ENCODE measurements at regions not wholly inside any gene's neighbourhood (a gene's known extent, or its start where the extent isn't known, plus 50 kb on each side); places are given as distances from the start of the nearest gene placed in this dataset.
"Not testable (repeated sequence)": the region's sequence is repeated elsewhere in the genome, so short reads cannot be mapped to it uniquely, and the experiment has no call there.

DNA sequence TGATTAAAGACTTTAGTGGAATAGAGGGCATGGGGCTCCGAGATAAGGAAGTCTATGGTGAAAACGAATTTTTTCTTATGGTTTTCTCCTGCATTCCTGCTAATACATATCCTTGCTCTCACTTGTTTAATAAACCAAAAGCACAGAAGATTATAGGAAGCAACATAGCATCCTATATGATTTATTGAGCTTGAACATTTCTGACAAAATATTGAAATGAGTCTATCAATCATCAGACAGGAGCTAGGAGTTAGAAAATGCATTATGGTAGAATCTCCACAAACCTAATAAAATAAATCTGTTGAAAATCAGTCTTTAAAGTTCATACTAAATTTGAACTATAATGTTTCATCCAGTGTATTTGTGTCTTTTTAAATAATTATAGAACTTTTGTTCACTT lies 554.6 kb upstream of the RGMB start:
- H3K27ac ChIP-seq (ENCODE audit: low read depth in 1 of 2, low read length in 2 of 2) = no peak overlapping the region
- no peaks in the 10 kb centered on the region for H3K27me3 ChIP-seq (ENCODE audit: control insufficient read depth in 1 of 2, insufficient read depth in 2 of 2, low read length in 1 of 2)
- H3K9me3 ChIP-seq (ENCODE audit: control insufficient read depth, low read length) = no peaks in the 10 kb centered on the region
- no peaks in the 10 kb centered on the region for H3K36me3 ChIP-seq (ENCODE audit: control insufficient read depth in 1 of 2, insufficient read depth in 2 of 2, low read length in 1 of 2)
- no peak for ATAC-seq (ENCODE audit: low FRiP score)
- WGBS, 2 donors = 55 to 63% methylated on average over 2 of the region's 2 CpGs
- no peaks in the 10 kb centered on the region for H3K4me1 ChIP-seq (ENCODE audit: control insufficient read depth in 1 of 2, insufficient read depth in 2 of 2, low read length in 2 of 2)
- intact Hi-C loops (cut with DNase I) = no loop called here
- DNase-seq = no peak
- H3K4me3 ChIP-seq (ENCODE audit: low read length in 2 of 2) = no peak overlapping the region

DNA sequence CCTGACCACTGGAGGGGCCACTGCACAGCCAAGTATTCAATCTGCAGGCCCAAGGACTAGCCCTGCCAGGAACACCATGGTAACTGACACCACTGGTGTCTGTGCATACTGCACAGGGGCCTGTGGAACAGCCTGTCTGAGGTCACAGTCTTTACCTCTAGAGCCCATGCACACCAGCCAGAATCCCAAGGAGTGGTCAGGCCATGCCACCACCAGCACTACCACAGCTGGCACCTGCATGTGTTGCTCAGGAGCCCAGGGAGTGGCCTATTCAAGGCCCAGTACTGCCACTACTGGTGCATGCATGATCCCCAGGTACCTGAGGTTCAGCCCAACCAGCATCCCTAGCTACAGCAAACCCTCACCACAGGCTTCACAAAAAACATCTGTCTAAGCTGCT lies 546.0 kb upstream of the RGMB start:
- intact Hi-C loops (cut with DNase I) = no loop called here

DNA sequence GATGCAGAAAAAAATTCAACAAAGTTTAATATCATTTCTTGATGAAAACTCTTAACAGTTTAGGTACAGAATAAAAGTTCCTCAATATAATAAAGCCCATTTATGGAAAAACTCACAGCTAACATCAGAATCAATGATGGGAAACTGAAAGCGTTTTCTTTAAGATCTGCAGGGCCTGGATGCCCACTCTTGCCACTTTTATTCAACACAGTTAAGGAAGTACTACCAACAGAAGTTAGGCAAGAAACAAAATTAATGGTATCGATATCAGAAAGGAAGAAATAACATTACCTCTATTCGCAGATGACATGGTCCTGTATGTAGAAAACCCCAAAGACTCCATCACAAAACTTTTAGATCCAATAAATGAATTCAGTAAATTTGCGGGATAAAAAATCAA lies 542.4 kb upstream of the RGMB start:
- intact Hi-C loops (cut with DNase I) = no loop called here
- Histone ChIP-seq H3K4me1 (ENCODE audit: control insufficient read depth in 1 of 2, insufficient read depth in 2 of 2, low read length in 2 of 2) (no peaks in the 10 kb centered on the region), H3K27me3 (ENCODE audit: control insufficient read depth in 1 of 2, insufficient read depth in 2 of 2, low read length in 1 of 2) (no peaks in the 10 kb centered on the region), H3K9me3 (ENCODE audit: control insufficient read depth, low read length) (peaks cover 5% of the 10 kb centered on the region), H3K36me3 (ENCODE audit: control insufficient read depth in 1 of 2, insufficient read depth in 2 of 2, low read length in 1 of 2) (no peaks in the 10 kb centered on the region), H3K27ac (ENCODE audit: low read depth in 1 of 2, low read length in 2 of 2) (no peak overlapping the region), H3K4me3 (ENCODE audit: low read length in 2 of 2) (no peak overlapping the region)
- 75 to 87% methylated on average over 4 of the region's 4 CpGs for WGBS, 2 donors
- no peak for DNase-seq
- no peak for ATAC-seq (ENCODE audit: low FRiP score)

More for the DNA sequence above, 546.0 kb upstream of the RGMB start:
- Histone ChIP-seq H3K36me3 (ENCODE audit: control insufficient read depth in 1 of 2, insufficient read depth in 2 of 2, low read length in 1 of 2) (no peaks in the 10 kb centered on the region), H3K4me3 (ENCODE audit: low read length in 2 of 2) (no peak overlapping the region), H3K27ac (ENCODE audit: low read depth in 1 of 2, low read length in 2 of 2) (no peak overlapping the region), H3K9me3 (ENCODE audit: control insufficient read depth, low read length) (peaks cover 5% of the 10 kb centered on the region), H3K4me1 (ENCODE audit: control insufficient read depth in 1 of 2, insufficient read depth in 2 of 2, low read length in 2 of 2) (no peaks in the 10 kb centered on the region), H3K27me3 (ENCODE audit: control insufficient read depth in 1 of 2, insufficient read depth in 2 of 2, low read length in 1 of 2) (no peaks in the 10 kb centered on the region)
- DNase-seq = no peak
- ATAC-seq (ENCODE audit: low FRiP score) = peak; percentile 54

DNA sequence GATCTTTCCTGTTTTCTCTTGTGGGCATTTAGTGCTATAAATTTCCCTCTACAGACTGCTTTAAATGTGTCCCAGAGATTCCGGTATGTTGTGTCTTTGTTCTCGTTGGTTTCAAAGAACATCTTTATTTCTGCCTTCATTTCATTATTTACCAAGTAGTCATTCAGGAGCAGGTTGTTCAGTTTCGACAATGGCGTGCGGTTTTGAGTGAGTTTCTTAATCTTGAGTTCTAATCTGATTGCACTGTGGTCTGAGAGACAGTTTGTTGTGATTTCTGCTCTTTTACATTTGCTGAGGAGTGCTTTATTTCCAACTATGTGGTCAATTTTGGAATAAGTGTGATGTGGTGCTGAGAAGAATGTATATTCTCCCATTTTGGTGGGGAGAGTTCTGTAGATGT lies 535.7 kb upstream of the RGMB start:
- H3K4me3 ChIP-seq (ENCODE audit: low read length in 2 of 2); H3K9me3 ChIP-seq (ENCODE audit: control insufficient read depth, low read length); H3K27ac ChIP-seq (ENCODE audit: low read depth in 1 of 2, low read length in 2 of 2); intact Hi-C loops (cut with DNase I); H3K27me3 ChIP-seq (ENCODE audit: control insufficient read depth in 1 of 2, insufficient read depth in 2 of 2, low read length in 1 of 2); H3K4me1 ChIP-seq (ENCODE audit: control insufficient read depth in 1 of 2, insufficient read depth in 2 of 2, low read length in 2 of 2); H3K36me3 ChIP-seq (ENCODE audit: control insufficient read depth in 1 of 2, insufficient read depth in 2 of 2, low read length in 1 of 2); ATAC-seq (ENCODE audit: low FRiP score); DNase-seq: not testable (repeated sequence)
- 73 to 86% methylated on average over 5 of the region's 5 CpGs for WGBS, 2 donors

DNA sequence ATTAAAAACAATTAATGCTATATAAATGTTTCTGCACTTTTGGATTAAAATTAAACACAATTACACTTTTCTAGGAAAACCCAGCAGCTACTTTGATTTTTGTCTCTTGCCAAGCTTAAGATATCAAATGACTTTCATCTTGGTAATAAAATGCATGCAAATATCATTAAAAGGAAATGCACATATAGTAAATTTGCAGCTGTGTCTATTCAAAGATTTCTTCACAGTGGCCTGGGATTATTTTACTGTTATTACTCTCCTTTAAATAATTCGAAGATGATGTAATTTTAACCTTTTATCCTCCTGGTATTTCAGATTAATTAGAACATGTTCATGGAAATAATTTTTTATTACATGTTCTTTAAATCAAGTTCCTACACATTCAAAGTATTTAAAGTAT lies 529.5 kb upstream of the RGMB start:
- 63 to 67% methylated on average over 1 of the region's 1 CpG for WGBS, 2 donors
- no peaks in the 10 kb centered on the region for H3K4me1 ChIP-seq (ENCODE audit: control insufficient read depth in 1 of 2, insufficient read depth in 2 of 2, low read length in 2 of 2)
- H3K27me3 ChIP-seq (ENCODE audit: control insufficient read depth in 1 of 2, insufficient read depth in 2 of 2, low read length in 1 of 2) = no peaks in the 10 kb centered on the region
- intact Hi-C loops (cut with DNase I) = no loop called here
- H3K27ac ChIP-seq (ENCODE audit: low read depth in 1 of 2, low read length in 2 of 2) = no peak overlapping the region
- no peaks in the 10 kb centered on the region for H3K36me3 ChIP-seq (ENCODE audit: control insufficient read depth in 1 of 2, insufficient read depth in 2 of 2, low read length in 1 of 2)
- DNase-seq (no peak), ATAC-seq (ENCODE audit: low FRiP score) (no peak)
- no peak overlapping the region for H3K4me3 ChIP-seq (ENCODE audit: low read length in 2 of 2)
- no peaks in the 10 kb centered on the region for H3K9me3 ChIP-seq (ENCODE audit: control insufficient read depth, low read length)

DNA sequence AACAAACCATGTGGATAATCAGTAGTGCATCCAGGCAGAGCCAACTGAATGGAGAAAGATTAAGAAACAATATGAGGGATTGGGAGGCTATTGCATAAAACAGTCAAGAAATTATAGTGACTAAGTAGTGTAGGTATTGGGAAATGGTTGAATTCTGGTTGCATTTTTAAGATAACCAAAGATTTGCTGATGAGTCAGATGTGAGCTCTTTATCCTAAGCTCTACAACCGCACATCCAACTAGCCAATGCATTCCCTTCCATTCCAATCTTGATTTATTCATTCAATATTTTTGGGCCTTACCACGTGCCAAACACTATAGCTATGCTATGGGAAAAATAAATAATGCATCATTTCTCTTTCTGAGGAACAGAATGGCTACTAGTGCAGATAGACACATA lies 524.5 kb upstream of the RGMB start:
- Histone ChIP-seq H3K4me1 (ENCODE audit: control insufficient read depth in 1 of 2, insufficient read depth in 2 of 2, low read length in 2 of 2) (no peaks in the 10 kb centered on the region), H3K36me3 (ENCODE audit: control insufficient read depth in 1 of 2, insufficient read depth in 2 of 2, low read length in 1 of 2) (no peaks in the 10 kb centered on the region), H3K27ac (ENCODE audit: low read depth in 1 of 2, low read length in 2 of 2) (no peak overlapping the region), H3K27me3 (ENCODE audit: control insufficient read depth in 1 of 2, insufficient read depth in 2 of 2, low read length in 1 of 2) (no peaks in the 10 kb centered on the region), H3K9me3 (ENCODE audit: control insufficient read depth, low read length) (no peaks in the 10 kb centered on the region), H3K4me3 (ENCODE audit: low read length in 2 of 2) (no peak overlapping the region)
- no peak for DNase-seq
- 50 to 54% methylated on average over 2 of the region's 2 CpGs for WGBS, 2 donors
- intact Hi-C loops (cut with DNase I) = no loop called here
- no peak for ATAC-seq (ENCODE audit: low FRiP score)

DNA sequence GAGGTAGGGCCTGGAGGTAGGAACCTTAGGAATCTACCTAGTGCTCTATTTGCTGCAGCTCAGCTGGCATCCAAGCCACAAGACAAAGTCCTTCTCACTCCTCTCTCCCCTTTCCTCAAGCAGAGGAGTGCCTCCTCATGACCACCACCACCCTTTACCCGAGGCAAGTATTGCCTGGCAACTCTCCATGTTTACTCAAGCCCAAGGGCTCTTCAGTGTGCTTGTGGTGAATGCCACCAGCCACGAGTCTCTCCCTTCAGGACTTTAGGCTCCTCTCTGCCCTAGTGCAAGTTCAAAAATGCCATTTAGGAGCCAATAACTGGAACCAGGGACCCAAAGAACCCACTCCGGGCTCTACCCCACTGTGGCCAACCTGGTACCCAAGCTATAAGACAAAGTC lies 514.5 kb upstream of the RGMB start:
- DNase-seq (no peak), ATAC-seq (ENCODE audit: low FRiP score) (peak; percentile 29)
- intact Hi-C loops (cut with DNase I) = no loop called here
- peaks cover 2% of the 10 kb centered on the region for H3K9me3 ChIP-seq (ENCODE audit: control insufficient read depth, low read length)
- no peak overlapping the region for H3K4me3 ChIP-seq (ENCODE audit: low read length in 2 of 2)
- H3K4me1 ChIP-seq (ENCODE audit: control insufficient read depth in 1 of 2, insufficient read depth in 2 of 2, low read length in 2 of 2) = no peaks in the 10 kb centered on the region
- no peak overlapping the region for H3K27ac ChIP-seq (ENCODE audit: low read depth in 1 of 2, low read length in 2 of 2)
- WGBS, 2 donors = 67 to 71% methylated on average over 3 of the region's 3 CpGs
- H3K27me3 ChIP-seq (ENCODE audit: control insufficient read depth in 1 of 2, insufficient read depth in 2 of 2, low read length in 1 of 2) = no peaks in the 10 kb centered on the region
- H3K36me3 ChIP-seq (ENCODE audit: control insufficient read depth in 1 of 2, insufficient read depth in 2 of 2, low read length in 1 of 2) = no peaks in the 10 kb centered on the region

DNA sequence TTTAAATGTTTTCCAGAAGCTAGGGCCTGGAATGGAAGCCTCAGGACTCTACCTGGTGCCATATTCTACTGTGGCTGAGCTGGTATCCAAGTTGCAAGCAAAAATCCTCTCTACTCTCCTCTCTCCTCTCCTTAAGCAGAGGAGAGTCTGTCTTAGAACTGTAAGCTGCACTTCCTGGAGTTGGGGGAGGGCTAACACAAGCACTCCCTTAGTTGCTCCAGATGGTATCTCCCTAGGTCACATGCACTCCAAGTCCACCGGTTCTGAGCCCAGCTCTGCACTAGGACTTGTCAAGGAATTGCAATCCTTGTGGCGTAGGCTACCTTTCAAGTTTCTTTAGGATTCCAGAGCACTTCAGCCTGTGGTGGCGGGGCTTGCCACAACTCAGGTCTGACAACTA lies 513.9 kb upstream of the RGMB start:
- DNase-seq (no peak), ATAC-seq (ENCODE audit: low FRiP score) (peak; percentile 19)
- no peaks in the 10 kb centered on the region for H3K36me3 ChIP-seq (ENCODE audit: control insufficient read depth in 1 of 2, insufficient read depth in 2 of 2, low read length in 1 of 2)
- no peak overlapping the region for H3K4me3 ChIP-seq (ENCODE audit: low read length in 2 of 2)
- H3K4me1 ChIP-seq (ENCODE audit: control insufficient read depth in 1 of 2, insufficient read depth in 2 of 2, low read length in 2 of 2) = no peaks in the 10 kb centered on the region
- WGBS, 2 donors = 81 to 82% methylated on average over 3 of the region's 3 CpGs
- no peaks in the 10 kb centered on the region for H3K27me3 ChIP-seq (ENCODE audit: control insufficient read depth in 1 of 2, insufficient read depth in 2 of 2, low read length in 1 of 2)
- peaks cover 2% of the 10 kb centered on the region for H3K9me3 ChIP-seq (ENCODE audit: control insufficient read depth, low read length)
- intact Hi-C loops (cut with DNase I) = no loop called here
- H3K27ac ChIP-seq (ENCODE audit: low read depth in 1 of 2, low read length in 2 of 2) = no peak overlapping the region

DNA sequence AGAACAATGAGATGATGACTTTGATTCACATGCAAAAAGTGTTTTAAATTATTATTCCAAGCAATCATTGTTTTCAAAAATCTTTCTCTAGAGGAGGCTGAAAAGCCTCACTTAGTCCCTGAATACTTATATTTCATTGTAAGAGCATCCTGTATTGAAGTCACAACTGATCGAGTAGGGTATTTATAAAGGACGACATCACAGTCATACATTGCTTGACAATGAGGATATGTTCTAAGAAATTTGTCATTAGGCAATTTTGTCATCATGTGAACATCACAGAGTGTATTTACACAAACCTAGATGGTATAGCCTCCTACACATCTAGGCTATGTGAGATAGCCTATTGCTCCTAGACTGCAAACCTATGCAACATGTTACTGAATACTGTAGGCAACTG lies 510.4 kb upstream of the RGMB start:
- Histone ChIP-seq H3K9me3 (ENCODE audit: control insufficient read depth, low read length) (peaks cover 2% of the 10 kb centered on the region), H3K27ac (ENCODE audit: low read depth in 1 of 2, low read length in 2 of 2) (no peak overlapping the region), H3K36me3 (ENCODE audit: control insufficient read depth in 1 of 2, insufficient read depth in 2 of 2, low read length in 1 of 2) (no peaks in the 10 kb centered on the region), H3K27me3 (ENCODE audit: control insufficient read depth in 1 of 2, insufficient read depth in 2 of 2, low read length in 1 of 2) (no peaks in the 10 kb centered on the region), H3K4me1 (ENCODE audit: control insufficient read depth in 1 of 2, insufficient read depth in 2 of 2, low read length in 2 of 2) (no peaks in the 10 kb centered on the region), H3K4me3 (ENCODE audit: low read length in 2 of 2) (no peak overlapping the region)
- WGBS, 2 donors = 78 to 89% methylated on average over 2 of the region's 2 CpGs
- no peak for ATAC-seq (ENCODE audit: low FRiP score)
- DNase-seq = no peak
- intact Hi-C loops (cut with DNase I) = no loop called here

All from aorta (tissue), 5 donors.